Astrocyte of the spinal cord (primary cell): ENCODE measurements at regions not wholly inside any gene's neighbourhood (a gene's known extent, or its start where the extent isn't known, plus 50 kb on each side); places are given as distances from the start of the nearest gene placed in this dataset.
A peak's percentile ranks its signal among the peaks of the same experiment; 100 is the strongest.
"Not testable (repeated sequence)": the region's sequence is repeated elsewhere in the genome, so short reads cannot be mapped to it uniquely, and the experiment has no call there.

Source experiments
- DNase-seq: peaks from one replicate; pipeline ENCODE4 v3.0.0; 2011; ENCODE audit warnings: low read depth, low spot score
- H3K4me3 ChIP-seq: 2 replicates; pipeline ENCODE4 v1.5.1; 2011; ENCODE audit warnings: low read depth, mild to moderate bottlenecking, low read length, moderate library complexity
- in situ Hi-C: cut with HindIII; loops from 2 replicates; pipeline ENCODE4 v1.10.0; 2017; ENCODE audit warnings: low sequenced_read_pairs
- TF ChIP-seq, protein P1 (sequence below): IDR thresholded peaks from 2 replicates; pipeline ENCODE4 v1.5.1; 2012; ENCODE audit warnings: low read depth, mild to moderate bottlenecking, low read length, inconsistent platforms

DNA sequence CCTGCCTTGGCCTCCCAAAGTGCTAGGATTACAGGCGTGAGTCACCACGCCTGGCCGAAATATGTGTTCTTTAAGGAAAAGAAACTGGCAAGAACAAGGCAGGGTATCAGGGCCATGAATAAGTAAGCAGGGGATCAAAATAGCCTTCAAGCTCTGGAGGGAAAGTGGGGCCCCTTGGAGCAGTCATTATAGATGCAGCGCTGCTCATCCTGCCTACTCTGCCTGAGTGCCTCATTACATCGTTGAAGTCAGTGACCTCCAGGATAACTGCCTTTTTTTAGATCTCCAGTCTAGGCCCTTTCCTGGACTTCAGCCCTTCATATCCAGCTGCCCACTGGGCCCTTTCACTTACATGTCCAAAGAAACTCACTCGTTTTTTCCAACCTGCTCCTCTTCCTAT, 69.8 kb upstream of the PPM1B start:
- no peak overlapping the region for H3K4me3 ChIP-seq
- in situ Hi-C loops, result no loop called here
- TF ChIP-seq, protein P1, sequence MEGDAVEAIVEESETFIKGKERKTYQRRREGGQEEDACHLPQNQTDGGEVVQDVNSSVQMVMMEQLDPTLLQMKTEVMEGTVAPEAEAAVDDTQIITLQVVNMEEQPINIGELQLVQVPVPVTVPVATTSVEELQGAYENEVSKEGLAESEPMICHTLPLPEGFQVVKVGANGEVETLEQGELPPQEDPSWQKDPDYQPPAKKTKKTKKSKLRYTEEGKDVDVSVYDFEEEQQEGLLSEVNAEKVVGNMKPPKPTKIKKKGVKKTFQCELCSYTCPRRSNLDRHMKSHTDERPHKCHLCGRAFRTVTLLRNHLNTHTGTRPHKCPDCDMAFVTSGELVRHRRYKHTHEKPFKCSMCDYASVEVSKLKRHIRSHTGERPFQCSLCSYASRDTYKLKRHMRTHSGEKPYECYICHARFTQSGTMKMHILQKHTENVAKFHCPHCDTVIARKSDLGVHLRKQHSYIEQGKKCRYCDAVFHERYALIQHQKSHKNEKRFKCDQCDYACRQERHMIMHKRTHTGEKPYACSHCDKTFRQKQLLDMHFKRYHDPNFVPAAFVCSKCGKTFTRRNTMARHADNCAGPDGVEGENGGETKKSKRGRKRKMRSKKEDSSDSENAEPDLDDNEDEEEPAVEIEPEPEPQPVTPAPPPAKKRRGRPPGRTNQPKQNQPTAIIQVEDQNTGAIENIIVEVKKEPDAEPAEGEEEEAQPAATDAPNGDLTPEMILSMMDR, result no peak
- no peak for DNase-seq

GRCh38 chr2:44100351-44100750, 68.3 kb upstream of the PPM1B start:
- H3K4me3 ChIP-seq, result no peak overlapping the region
- in situ Hi-C loops, result no loop called here
- TF ChIP-seq, protein P1, result no peak
- DNase-seq, result peak; percentile 97

DNA sequence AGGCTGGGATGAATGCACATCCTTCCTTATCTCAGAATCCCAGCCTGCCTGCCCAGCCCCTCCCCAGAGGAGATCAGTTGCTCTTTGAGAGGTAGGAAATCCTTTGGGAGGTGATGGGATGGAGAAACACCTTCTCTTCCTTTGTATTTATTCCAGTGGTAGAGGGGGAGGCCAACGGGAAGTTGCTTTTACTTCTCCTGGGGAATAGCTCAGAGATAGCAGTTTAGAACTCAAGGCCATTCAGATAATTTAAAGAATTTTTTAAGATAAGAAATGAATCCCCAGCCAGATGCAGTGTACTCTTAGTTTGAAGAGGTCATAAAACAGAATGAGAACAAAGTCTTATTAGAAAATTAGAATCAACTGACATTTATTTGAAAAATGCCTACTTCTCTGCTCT, 67.4 kb upstream of the PPM1B start:
- no peak overlapping the region for H3K4me3 ChIP-seq
- in situ Hi-C loops, result no loop called here
- TF ChIP-seq, protein P1, result no peak
- no peak for DNase-seq

GRCh38 chr2:44102790-44103562, 65.7 kb upstream of the PPM1B start:
- no peak for DNase-seq
- H3K4me3 ChIP-seq, result no peak overlapping the region
- in situ Hi-C loops, result no loop called here
- TF ChIP-seq, protein P1, result no peak

DNA sequence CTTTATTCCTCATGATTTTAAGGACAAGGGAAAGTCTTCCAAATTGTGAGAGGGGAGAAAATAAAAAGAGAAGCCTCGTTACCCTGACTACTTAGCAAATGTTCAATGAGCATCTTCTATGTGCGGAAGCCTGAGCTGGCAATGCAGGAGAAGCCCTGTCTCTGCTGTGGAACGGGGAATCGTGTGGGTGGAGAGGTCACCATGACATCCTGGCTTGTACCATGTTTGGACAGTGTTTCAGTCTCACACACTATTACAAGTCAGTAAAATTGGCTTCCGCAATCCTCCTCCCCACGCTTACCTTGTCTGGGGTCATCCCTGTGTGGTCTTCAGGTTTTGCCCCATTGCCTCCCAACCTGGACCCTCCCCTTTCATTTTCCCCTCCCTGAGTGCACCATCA, 65.0 kb upstream of the PPM1B start:
- TF ChIP-seq, protein P1, result no peak
- no peak overlapping the region for H3K4me3 ChIP-seq
- in situ Hi-C loops, result no loop called here
- DNase-seq, result no peak

DNA sequence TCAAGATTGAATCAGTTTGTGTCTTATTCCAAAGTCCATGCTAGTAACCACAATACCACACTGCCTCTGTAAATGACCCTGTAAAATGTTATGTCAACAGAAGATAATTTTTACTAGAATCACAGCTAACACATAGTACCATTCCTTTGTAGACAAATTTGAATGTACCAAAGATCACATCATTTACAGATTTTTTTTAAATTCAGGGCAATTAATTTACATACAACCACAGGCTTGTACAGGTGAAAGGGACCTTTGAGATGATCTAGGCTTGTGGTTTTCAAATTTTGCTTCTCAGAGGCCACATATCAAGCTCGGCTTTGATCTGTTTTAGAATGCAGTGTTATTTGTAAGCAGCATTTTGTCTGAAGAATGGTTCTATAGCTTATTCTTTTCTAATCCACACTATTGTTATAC, 63.8 kb upstream of the PPM1B start:
- DNase-seq, result no peak
- in situ Hi-C loops, result no loop called here
- TF ChIP-seq, protein P1, result no peak
- no peak overlapping the region for H3K4me3 ChIP-seq

- DNase-seq, result not testable (repeated sequence)
These were observed 62.2 kb upstream of the PPM1B start for GRCh38 chr2:44106509-44106908.

More at GRCh38 chr2:44106509-44106908, 62.2 kb upstream of the PPM1B start:
- H3K4me3 ChIP-seq, in situ Hi-C loops: not testable (repeated sequence)
